ENCODE measurements at regions not wholly inside any gene's neighbourhood (a gene's known extent, or its start where the extent isn't known, plus 50 kb on each side); places are given as distances from the start of the nearest gene placed in this dataset.

DNA sequence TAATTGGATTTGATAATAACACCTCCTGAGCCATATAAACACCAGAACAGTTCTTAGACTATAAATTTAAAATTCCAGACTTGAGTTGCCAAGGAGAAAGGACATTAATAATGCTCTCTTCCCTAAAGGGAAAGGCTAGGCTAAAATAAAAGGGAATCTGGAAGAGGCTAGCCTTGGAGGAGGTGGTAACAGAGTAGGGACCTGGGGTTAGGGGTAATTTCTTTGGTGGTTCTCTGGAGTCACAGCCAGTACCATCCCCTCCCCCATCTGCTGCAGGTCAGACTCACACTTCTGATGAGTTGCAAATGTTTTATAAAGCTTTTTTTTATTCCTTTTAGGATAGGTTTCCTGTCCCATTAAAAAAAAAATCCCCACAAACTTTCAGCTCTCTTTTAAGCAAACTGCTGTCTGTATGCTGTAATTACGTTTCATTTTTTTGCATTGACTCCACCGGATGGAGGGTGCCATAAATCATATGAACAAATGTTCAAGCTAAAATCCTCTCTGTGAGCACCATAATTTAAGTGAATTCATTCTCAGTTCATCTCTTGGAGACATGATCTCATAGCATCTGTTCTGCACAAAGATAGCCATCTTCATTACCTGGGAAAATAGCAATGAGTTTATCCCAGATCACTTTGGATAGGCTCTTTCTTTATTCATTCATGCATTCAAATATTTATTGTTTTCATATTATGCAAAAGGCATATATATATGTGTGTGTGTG lies 379.6 kb downstream of the TTLL7 start:
- no peak for TF ChIP-seq EZH2phosphoT487 (IDR thresholded peaks at IDR 0.05; ENCODE audit: borderline replicate concordance, low read length)
- TF ChIP-seq, protein P1, sequence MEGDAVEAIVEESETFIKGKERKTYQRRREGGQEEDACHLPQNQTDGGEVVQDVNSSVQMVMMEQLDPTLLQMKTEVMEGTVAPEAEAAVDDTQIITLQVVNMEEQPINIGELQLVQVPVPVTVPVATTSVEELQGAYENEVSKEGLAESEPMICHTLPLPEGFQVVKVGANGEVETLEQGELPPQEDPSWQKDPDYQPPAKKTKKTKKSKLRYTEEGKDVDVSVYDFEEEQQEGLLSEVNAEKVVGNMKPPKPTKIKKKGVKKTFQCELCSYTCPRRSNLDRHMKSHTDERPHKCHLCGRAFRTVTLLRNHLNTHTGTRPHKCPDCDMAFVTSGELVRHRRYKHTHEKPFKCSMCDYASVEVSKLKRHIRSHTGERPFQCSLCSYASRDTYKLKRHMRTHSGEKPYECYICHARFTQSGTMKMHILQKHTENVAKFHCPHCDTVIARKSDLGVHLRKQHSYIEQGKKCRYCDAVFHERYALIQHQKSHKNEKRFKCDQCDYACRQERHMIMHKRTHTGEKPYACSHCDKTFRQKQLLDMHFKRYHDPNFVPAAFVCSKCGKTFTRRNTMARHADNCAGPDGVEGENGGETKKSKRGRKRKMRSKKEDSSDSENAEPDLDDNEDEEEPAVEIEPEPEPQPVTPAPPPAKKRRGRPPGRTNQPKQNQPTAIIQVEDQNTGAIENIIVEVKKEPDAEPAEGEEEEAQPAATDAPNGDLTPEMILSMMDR (IDR thresholded peaks at IDR 0.05; ENCODE audit: low read depth, low read length, poor library complexity, severe bottlenecking): no peak
